Activated CD4-positive, alpha-beta memory T cell treated with anti-CD3 and anti-CD28 coated beads for 36 hours (primary cell): ENCODE measurements at regions not wholly inside any gene's neighbourhood (a gene's known extent, or its start where the extent isn't known, plus 50 kb on each side); places are given as distances from the start of the nearest gene placed in this dataset.
"Not testable (repeated sequence)": the region's sequence is repeated elsewhere in the genome, so short reads cannot be mapped to it uniquely, and the experiment has no call there.

Experiments
- CTCF ChIA-PET: fragments of 350-600 bp; sonication (Branson Sonifier 250); formaldehyde crosslinking; loops from one replicate; lab custom pipeline; 2021; ENCODE audit warnings: antibody characterized with exemption, inconsistent platforms; lab: Charles Lee
- POLR2A ChIA-PET: fragments of 350-600 bp; sonication (Branson Sonifier 250); formaldehyde crosslinking; loops from one replicate; lab custom pipeline; 2021; ENCODE audit warnings: antibody characterized with exemption; lab: Charles Lee
- DNase-seq: peaks from one replicate; pipeline ENCODE4 v3.0.0-alpha.2; 2020
- H3K27ac Mint-ChIP-seq: one replicate; pipeline ENCODE4 v1.8.0; 2021; ENCODE audit warnings: mixed read lengths
- H3K27me3 Mint-ChIP-seq: one replicate; pipeline ENCODE4 v1.8.0; 2021; ENCODE audit warnings: mixed read lengths
- H3K36me3 Mint-ChIP-seq: one replicate; pipeline ENCODE4 v1.8.0; 2021; ENCODE audit warnings: mixed read lengths
- H3K4me1 Mint-ChIP-seq: one replicate; pipeline ENCODE4 v1.8.0; 2021; ENCODE audit warnings: low read depth, mixed read lengths
- H3K4me3 Mint-ChIP-seq: one replicate; pipeline ENCODE4 v1.8.0; 2021; ENCODE audit warnings: mild to moderate bottlenecking, mixed read lengths
- H3K9me3 Mint-ChIP-seq: one replicate; pipeline ENCODE4 v1.8.0; 2021; ENCODE audit warnings: mixed read lengths
- intact Hi-C: fragments of 100-400 bp; cut with micrococcal nuclease; formaldehyde crosslinking; loops from one replicate; pipeline ENCODE4 v1.15.1; 2023

DNA sequence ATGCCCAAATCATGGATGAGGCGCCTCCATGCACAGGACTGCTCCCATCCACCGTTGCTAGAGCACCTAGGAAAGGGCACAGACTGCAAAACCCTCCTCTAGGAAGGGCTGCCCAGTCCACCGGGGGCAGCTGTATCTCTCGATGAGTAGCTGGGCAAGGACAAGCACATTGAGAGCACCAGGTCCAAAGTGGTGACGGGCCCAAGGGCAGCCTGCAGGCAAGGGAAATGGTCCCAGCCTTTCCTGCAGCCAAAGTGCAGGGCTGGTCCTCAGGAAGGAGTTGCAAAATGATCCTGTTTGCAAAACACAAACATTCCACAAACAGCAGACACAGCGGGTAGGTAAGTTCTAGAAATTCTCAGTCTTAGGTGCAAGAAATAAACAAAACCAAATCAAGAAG is 158.8 kb downstream of the IGLL1 start:
- H3K27ac Mint-ChIP-seq, H3K4me1 Mint-ChIP-seq, H3K4me3 Mint-ChIP-seq, DNase-seq, H3K9me3 Mint-ChIP-seq, POLR2A ChIA-PET, H3K36me3 Mint-ChIP-seq, H3K27me3 Mint-ChIP-seq, intact Hi-C loops, CTCF ChIA-PET: not testable (repeated sequence)

DNA sequence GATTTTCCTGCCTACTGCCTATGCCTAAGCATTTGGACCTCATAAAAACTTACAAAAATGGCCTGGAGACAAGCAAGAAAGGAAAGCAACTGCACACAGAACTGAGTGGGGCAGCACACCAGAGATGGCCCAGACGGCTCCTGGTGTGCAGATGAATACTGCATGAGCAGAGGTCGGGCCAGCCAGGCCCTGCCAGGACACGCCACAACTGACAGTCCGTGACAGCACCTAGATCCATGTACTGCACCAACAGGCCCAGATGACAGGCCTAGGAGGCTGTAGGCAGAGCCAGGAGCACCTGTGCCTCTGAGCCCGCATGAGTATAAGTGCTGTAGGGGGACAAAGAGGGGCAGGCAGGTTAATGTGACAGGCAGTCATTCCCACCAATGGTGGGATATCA is 160.2 kb downstream of the IGLL1 start:
- peaks cover 7% of the 10 kb centered on the region for H3K27me3 Mint-ChIP-seq
- no peaks in the 10 kb centered on the region for H3K36me3 Mint-ChIP-seq
- no peak for DNase-seq
- intact Hi-C loops: no loop called here
- no peaks in the 10 kb centered on the region for H3K4me1 Mint-ChIP-seq
- ChIA-PET POLR2A (no interaction called here), CTCF (no interaction called here)
- no peaks in the 10 kb centered on the region for H3K9me3 Mint-ChIP-seq
- H3K4me3 Mint-ChIP-seq: no peak overlapping the region
- no peak overlapping the region for H3K27ac Mint-ChIP-seq

DNA sequence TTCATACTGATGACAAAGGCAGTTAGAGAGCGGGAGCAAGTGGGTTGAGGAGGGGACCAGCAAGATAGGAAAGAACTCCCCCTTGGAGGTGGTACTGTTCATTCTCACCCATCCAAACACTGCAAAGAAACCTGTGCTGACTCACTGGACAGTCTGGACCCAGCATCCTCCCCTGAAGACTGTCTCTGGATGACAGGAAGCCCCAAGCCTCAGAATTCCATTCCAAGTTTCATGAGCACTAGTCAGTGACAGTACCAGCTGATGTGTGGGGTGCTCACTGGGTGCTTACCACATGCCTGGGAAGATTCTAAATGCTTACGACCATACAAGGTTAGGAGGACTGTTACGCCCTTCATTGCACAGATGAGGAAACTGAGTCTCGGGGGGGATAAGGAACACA is 160.9 kb downstream of the IGLL1 start:
- POLR2A ChIA-PET: no interaction called here
- intact Hi-C loops: no loop called here
- H3K4me1 Mint-ChIP-seq: no peaks in the 10 kb centered on the region
- H3K4me3 Mint-ChIP-seq: no peak overlapping the region
- no peaks in the 10 kb centered on the region for H3K36me3 Mint-ChIP-seq
- no peak overlapping the region for H3K27ac Mint-ChIP-seq
- CTCF ChIA-PET: no interaction called here
- H3K9me3 Mint-ChIP-seq: no peaks in the 10 kb centered on the region
- no peak for DNase-seq
- H3K27me3 Mint-ChIP-seq: peaks cover 7% of the 10 kb centered on the region

DNA sequence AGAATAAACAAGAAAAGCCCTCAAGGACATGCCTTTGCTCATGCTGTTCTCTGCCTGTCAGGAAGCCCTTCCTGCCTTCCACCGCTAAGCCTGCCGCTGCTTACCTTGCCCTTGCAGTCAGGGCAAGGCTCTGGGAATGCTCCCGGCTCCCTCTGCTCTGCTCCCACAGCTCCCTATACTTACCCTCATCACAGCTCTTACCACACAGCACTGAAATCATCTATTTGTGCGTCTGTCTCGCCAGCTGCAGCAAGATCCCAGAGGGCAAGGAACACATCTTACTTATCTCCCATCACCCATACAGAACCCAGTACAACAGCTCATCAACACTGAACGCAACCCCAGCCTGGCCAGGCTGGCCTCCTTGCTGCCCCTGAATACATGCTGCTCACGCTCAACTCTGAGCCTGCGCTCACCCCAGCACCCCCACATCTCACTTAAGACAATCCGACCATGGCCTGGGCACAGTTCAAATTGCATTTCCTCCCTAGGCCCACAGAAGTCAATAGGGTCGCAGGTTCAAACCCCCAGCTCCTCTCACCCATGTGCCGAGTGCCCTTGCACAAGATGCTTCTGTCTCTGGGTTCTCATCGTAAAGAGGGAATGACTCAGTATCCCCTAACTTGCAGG is 161.8 kb downstream of the IGLL1 start:
- no peak overlapping the region for H3K4me3 Mint-ChIP-seq
- no peaks in the 10 kb centered on the region for H3K36me3 Mint-ChIP-seq
- intact Hi-C loops: no loop called here
- no peaks in the 10 kb centered on the region for H3K9me3 Mint-ChIP-seq
- H3K27ac Mint-ChIP-seq: no peak overlapping the region
- H3K4me1 Mint-ChIP-seq: no peaks in the 10 kb centered on the region
- CTCF ChIA-PET: interaction anchor here (0.5 kb wide), 1 partner anchor 1551 kb away, joined by 3 read pairs; the partner anchor contains the start of gene MAPK1
- no peak for DNase-seq
- peaks cover 7% of the 10 kb centered on the region for H3K27me3 Mint-ChIP-seq
- POLR2A ChIA-PET: no interaction called here

DNA sequence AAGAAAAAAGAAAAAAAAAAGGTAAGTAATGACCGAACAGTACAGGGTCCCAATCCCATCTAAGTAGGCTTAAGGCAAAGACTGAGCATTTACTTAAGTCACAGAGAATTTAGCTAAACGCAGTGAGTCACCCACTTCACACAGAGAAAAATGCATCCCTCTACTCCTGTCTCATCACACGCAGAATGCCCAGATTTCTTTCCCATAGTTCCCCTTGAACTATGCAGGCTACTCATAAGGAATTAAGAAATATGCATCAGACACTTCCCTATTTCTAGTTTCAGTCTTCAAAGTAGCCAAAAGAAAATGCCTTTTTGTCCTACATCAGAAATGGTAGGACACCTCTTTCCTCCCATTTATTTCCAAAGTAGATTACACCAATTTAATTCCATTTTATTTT is 162.8 kb downstream of the IGLL1 start:
- H3K9me3 Mint-ChIP-seq, H3K27me3 Mint-ChIP-seq, H3K4me1 Mint-ChIP-seq, intact Hi-C loops, POLR2A ChIA-PET, CTCF ChIA-PET, H3K36me3 Mint-ChIP-seq, H3K27ac Mint-ChIP-seq, H3K4me3 Mint-ChIP-seq, DNase-seq: not testable (repeated sequence)

DNA sequence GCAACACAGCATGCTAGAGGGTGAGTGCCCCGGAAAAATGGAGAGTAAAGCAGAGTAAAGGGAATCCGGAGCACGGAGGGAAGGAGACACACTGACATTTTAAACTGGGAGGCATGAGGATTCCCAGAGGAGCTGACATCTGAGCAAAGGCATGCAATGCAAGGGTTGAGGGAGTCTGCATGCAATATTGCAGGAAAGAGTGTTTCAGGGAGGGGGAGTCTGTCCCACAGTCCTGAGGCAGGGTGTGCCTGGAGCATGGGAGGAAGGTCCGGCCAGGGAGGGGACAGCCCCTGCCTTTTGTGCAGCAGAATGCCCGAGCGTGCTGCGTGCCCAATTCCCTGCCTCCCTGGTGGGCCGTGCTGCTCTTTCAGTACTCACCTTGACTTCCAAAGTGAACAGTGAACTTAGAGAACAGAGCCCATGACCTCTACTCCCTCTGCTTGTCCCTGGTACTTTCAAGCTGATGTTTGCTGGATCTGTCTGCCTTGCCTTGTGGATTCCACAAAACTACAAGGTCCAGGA is 163.9 kb downstream of the IGLL1 start:
- H3K27ac Mint-ChIP-seq, H3K4me3 Mint-ChIP-seq, H3K27me3 Mint-ChIP-seq, CTCF ChIA-PET, DNase-seq, intact Hi-C loops, H3K36me3 Mint-ChIP-seq, H3K4me1 Mint-ChIP-seq, H3K9me3 Mint-ChIP-seq, POLR2A ChIA-PET: not testable (repeated sequence)

DNA sequence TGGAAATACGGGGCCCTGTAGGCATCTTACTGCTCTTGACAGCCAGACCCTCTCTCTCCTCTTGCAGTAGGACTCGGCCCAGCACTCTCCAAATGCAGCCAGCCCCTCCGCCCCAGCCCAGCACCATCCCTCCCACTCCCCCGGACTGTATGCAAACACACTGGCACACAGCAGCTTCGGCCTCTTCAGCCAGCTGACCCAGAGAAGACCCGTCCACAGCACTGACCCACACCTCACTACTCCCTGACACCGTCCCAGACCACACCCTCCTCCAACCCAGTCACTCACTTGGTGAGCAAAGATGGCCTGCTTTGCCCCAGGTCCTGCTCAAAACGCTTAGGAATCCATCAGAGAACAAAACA is 164.6 kb downstream of the IGLL1 start:
- no peak overlapping the region for H3K27ac Mint-ChIP-seq
- CTCF ChIA-PET: no interaction called here
- H3K9me3 Mint-ChIP-seq: no peaks in the 10 kb centered on the region
- no peak overlapping the region for H3K4me3 Mint-ChIP-seq
- intact Hi-C loops: no loop called here
- POLR2A ChIA-PET: no interaction called here
- H3K4me1 Mint-ChIP-seq: peaks cover 6% of the 10 kb centered on the region
- no peaks in the 10 kb centered on the region for H3K36me3 Mint-ChIP-seq
- DNase-seq: no peak
- H3K27me3 Mint-ChIP-seq: peaks cover 7% of the 10 kb centered on the region

DNA sequence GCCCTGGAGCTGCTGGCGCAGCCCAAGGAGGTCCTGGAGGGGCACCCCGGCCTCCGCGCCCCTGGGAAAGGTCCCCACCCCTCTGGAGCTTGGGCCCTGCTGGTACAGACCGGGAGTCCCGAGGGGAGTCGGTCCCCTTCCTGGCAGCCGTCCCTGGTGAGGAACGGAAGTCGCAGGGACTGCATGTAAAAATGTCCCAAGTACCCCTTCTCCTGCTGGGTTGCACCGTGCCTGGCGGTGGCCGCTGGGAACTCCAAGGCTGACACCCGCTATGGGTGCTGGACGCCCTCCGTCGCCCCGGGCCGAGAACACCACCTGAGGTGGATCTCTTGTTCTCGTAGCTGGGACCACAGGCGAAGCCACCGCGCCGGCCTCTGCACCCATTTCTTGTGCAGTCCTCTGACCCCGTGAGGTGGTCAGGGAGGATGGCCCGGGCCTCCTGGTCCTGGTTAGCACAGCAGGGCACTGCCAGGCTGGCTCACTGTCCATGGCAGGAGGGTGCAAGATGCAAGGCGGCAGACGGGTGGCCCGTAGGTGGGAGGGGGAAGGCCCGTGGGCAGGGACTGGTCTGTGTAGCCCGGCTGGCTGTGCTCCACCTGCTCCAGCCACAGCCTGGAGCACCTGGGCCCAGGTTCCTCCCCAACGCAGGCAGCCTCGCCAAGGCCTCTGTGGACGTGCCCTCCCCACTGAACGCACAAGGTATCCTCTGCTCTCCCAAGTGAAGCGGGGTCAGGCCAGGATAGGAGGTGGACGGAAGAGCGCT is 165.2 kb downstream of the IGLL1 start:
- Mint-ChIP-seq H3K4me3 (no peak overlapping the region), H3K27me3 (peaks cover 7% of the 10 kb centered on the region), H3K4me1 (peaks cover 6% of the 10 kb centered on the region), H3K36me3 (no peaks in the 10 kb centered on the region), H3K9me3 (no peaks in the 10 kb centered on the region), H3K27ac (no peak overlapping the region)
- POLR2A ChIA-PET: no interaction called here
- DNase-seq: no peak
- CTCF ChIA-PET: no interaction called here
- intact Hi-C loops: no loop called here

DNA sequence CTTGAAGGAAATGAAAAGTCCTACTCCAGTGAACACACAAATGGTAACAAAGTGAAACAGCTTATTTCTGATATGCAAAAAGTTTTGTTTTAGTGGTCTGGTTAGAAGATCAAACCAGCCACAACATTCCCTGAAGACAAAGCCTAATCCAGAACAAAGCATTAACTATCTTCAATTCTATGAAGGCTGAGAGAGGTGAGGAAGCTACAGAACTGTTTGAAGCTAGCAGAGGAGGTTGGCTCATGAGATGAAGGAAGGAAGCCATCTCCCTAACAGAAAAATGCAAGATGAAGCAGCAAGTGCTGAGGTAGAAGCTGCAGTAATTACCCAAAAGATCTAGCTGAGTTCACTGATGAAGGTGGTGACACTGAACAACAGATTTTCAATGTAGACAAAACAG is 168.4 kb downstream of the IGLL1 start:
- no peaks in the 10 kb centered on the region for H3K9me3 Mint-ChIP-seq
- CTCF ChIA-PET: interaction anchor here (0.7 to 1.3 kb wide), 3 partner anchors 24 to 127 kb away, joined by 3 to 4 read pairs (median 3); no protein-coding TSS in a partner anchor

DNA sequence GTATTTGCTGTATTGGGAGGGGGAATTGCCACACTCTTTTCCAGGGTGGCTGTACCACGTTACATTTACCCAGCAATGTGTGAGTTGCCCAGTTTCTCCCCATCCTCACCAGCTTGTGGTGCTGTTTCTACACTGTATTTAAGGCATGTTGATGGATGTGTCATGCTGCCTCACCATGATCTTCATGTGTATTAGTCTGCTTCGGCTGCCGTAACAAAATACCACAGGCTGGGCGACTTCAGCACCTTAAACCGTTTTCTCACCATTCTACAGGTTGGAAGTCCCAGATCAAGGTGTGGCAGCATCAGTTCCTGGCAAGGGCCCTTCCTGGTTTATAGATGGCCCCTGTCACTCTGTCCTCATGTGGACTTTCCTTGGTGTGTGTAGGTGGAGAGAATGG is 169.7 kb downstream of the IGLL1 start:
- Mint-ChIP-seq H3K9me3 (no peaks in the 10 kb centered on the region), H3K27ac (no peak overlapping the region), H3K36me3 (no peaks in the 10 kb centered on the region), H3K4me1 (peaks cover 6% of the 10 kb centered on the region), H3K27me3 (no peaks in the 10 kb centered on the region), H3K4me3 (no peak overlapping the region)
- DNase-seq: no peak
- ChIA-PET CTCF (no interaction called here), POLR2A (no interaction called here)
- intact Hi-C loops: no loop called here

More for the DNA sequence above, 168.4 kb downstream of the IGLL1 start:
- POLR2A ChIA-PET: no interaction called here
- H3K4me3 Mint-ChIP-seq: no peak overlapping the region
- H3K36me3 Mint-ChIP-seq: no peaks in the 10 kb centered on the region
- H3K27me3 Mint-ChIP-seq: no peaks in the 10 kb centered on the region
- intact Hi-C loops: no loop called here
- no peak overlapping the region for H3K27ac Mint-ChIP-seq
- H3K4me1 Mint-ChIP-seq: peaks cover 6% of the 10 kb centered on the region
- DNase-seq: no peak

DNA sequence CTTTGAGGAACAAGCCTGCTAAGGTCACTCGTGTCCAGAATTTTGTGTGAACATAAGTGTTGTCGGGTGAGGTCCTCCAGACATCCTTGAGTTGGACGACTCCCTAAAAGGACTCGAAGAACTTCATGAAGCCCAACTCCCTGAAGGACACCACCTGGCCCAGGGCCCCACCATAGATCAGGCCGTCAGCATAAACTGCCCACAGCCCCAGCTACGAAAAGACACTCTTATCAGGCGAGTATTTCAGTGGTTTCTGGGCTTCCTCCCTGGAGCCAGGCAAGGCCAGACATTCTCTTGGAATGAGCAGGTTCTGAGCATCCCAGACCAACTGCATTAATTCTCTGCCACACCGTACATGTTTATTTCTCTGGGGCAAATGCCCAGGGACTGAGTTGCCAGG is 170.1 kb downstream of the IGLL1 start:
- Mint-ChIP-seq H3K9me3 (no peaks in the 10 kb centered on the region), H3K4me3 (no peak overlapping the region), H3K27me3 (no peaks in the 10 kb centered on the region), H3K27ac (no peak overlapping the region), H3K36me3 (no peaks in the 10 kb centered on the region), H3K4me1 (peaks cover 6% of the 10 kb centered on the region)
- CTCF ChIA-PET: no interaction called here
- intact Hi-C loops: no loop called here
- no peak for DNase-seq
- POLR2A ChIA-PET: no interaction called here

DNA sequence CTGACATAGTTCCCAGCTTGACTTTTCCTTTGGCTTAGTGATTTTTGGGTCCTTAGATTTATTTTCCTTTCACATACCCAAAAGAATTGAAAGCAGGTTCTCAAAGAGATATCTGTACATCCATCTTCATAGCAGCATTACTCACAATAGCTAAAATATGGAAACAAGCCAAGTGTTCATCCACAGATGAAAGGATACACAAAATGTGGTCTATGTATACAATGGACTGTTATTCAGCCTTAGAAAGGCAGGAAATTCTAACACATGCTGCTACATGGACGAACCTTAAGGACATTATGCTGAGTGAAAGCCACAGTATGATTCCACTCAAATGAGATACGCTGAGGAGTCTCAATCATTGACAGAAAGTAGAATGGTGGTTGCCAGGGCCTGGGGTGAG is 171.8 kb downstream of the IGLL1 start:
- H3K9me3 Mint-ChIP-seq: no peaks in the 10 kb centered on the region
- H3K36me3 Mint-ChIP-seq: no peaks in the 10 kb centered on the region
- CTCF ChIA-PET: no interaction called here
- H3K27me3 Mint-ChIP-seq: peaks cover 2% of the 10 kb centered on the region
- no peak overlapping the region for H3K27ac Mint-ChIP-seq
- intact Hi-C loops: no loop called here
- POLR2A ChIA-PET: no interaction called here
- H3K4me1 Mint-ChIP-seq: peaks cover 6% of the 10 kb centered on the region
- no peak for DNase-seq
- no peak overlapping the region for H3K4me3 Mint-ChIP-seq

DNA sequence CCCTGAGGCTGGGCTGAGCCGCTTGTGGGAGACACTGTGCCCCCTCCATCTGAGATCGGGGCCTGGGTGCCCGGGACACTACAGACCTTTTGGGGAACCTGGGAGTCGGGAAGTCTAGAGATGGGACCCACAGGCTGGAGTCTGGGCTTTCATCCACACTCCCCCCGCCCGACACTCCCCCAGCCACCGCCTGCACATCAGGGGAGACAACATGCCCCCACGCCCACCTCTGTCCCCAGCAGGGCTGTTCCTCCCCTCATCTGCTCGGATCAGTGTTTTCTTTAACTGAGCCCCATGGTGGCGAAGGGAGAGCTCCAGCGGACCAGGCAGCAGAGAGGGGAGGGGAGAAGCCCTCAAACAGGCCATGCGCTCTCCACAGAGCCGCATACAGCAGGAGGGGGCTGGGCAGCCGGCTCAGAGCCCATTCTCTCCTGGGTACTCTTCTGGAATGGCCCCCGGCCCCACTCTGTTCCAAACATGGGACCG is 174.7 kb downstream of the IGLL1 start:
- CTCF ChIA-PET: no interaction called here
- Mint-ChIP-seq H3K27ac (no peak overlapping the region), H3K4me1 (no peaks in the 10 kb centered on the region), H3K27me3 (peaks cover 2% of the 10 kb centered on the region), H3K4me3 (no peak overlapping the region), H3K9me3 (no peaks in the 10 kb centered on the region), H3K36me3 (no peaks in the 10 kb centered on the region)
- POLR2A ChIA-PET: no interaction called here
- intact Hi-C loops: no loop called here
- DNase-seq: no peak
